NCI-H345 (cell line): ENCODE measurements at regions not wholly inside any gene's neighbourhood (a gene's known extent, or its start where the extent isn't known, plus 50 kb on each side); places are given as distances from the start of the nearest gene placed in this dataset.

Experiments used
- DNase-seq: peaks from one replicate; lab custom pipeline; 2025; lab: John Stamatoyannopoulos, UW

- DNase-seq, result no peak
Observed at GRCh38 chr1:229209816-229210215, 61.1 kb upstream of the RAB4A start.

GRCh38 chr1:229210844-229211243 lies 60.1 kb upstream of the RAB4A start:
- no peak for DNase-seq

- no peak for DNase-seq
Observed at GRCh38 chr1:229213797-229214196, 57.1 kb upstream of the RAB4A start.

- DNase-seq, result no peak
Observed at GRCh38 chr1:229217716-229218115, 53.2 kb upstream of the RAB4A start.

- no peak for DNase-seq
Observed at GRCh38 chr1:229218612-229219025, 52.3 kb upstream of the RAB4A start.

- no peak for DNase-seq
Observed at GRCh38 chr1:229220163-229220846, 50.6 kb upstream of the RAB4A start.

DNA sequence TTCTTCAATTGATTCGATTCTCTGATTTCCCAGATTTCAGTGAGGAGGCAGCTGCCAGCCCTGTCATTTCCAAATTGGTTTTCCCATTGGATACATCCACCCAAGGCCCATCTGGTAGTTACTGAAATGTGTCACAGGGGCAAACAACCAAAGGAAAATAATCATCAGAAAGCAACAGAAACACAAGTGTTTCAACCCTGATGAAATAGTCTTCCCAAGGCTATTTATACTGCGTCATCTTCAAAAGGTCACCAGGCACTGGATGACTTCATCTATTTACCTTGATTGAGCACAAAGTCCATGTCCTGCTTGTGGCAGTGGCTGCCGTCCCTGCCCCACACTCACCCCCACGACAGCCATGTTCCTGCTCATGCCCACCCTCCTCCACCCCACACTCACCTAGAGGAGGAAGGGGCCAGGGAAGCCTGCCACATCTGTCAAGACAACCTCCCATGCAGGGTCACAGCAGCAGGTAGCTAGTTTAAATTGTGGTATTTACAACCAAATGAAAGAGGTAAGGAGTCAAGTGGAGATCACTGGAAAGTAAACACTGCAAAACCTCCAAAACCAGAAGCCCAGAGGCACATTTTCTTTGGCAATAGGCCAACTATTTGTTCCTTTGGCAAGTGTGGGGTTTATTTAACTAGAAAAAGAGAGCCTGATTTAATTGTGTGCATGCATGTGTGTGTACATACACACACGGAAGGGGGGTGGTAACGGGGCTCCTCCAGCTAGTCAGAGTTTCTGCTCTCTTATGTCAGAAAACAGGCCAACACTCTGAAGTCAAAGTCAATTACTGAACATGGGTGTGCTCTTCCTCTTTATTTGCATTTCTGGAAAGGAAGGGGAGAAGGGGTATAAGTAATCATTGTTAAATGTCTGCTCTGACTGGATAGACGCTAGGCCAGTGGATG lies 49.5 kb upstream of the RAB4A start:
- DNase-seq, result peak; percentile 96
